Parathyroid adenoma (tissue), 2 donors: ENCODE measurements at regions not wholly inside any gene's neighbourhood (a gene's known extent, or its start where the extent isn't known, plus 50 kb on each side); places are given as distances from the start of the nearest gene placed in this dataset.
A peak's percentile ranks its signal among the peaks of the same experiment; 100 is the strongest.
"Not testable (repeated sequence)": the region's sequence is repeated elsewhere in the genome, so short reads cannot be mapped to it uniquely, and the experiment has no call there.

Experiments used
- H2AFZ ChIP-seq: fragments of 300-600 bp; sonication (generic); one replicate; pipeline ENCODE4 v1.7.0; 2017; ENCODE audit warnings: antibody characterized with exemption, mild to moderate bottlenecking
- H3K27ac ChIP-seq: fragments of 300-600 bp; sonication (generic); one replicate; pipeline ENCODE4 v1.7.0; 2017
- H3K27me3 ChIP-seq: fragments of 300-600 bp; sonication (generic); one replicate; pipeline ENCODE4 v1.7.0; 2017; ENCODE audit warnings: low read length; ENCODE audit not compliant: control insufficient read depth, insufficient read depth
- H3K36me3 ChIP-seq: fragments of 300-600 bp; sonication (generic); one replicate; pipeline ENCODE4 v1.7.0; 2017; ENCODE audit warnings: low read length; ENCODE audit not compliant: control insufficient read depth, insufficient read depth
- H3K4me1 ChIP-seq: fragments of 300-600 bp; sonication (generic); one replicate; pipeline ENCODE4 v1.7.0; 2017; ENCODE audit warnings: control low read depth
- H3K4me2 ChIP-seq: fragments of 300-600 bp; sonication (generic); one replicate; pipeline ENCODE4 v1.7.0; 2017; ENCODE audit warnings: low read length
- H3K4me3 ChIP-seq: fragments of 300-600 bp; sonication (generic); one replicate; pipeline ENCODE4 v1.7.0; 2017; ENCODE audit warnings: low read depth, low read length
- H3K79me2 ChIP-seq: fragments of 300-600 bp; sonication (generic); one replicate; pipeline ENCODE4 v1.7.0; 2017; ENCODE audit warnings: control low read depth
- H3K9ac ChIP-seq: fragments of 300-600 bp; sonication (generic); one replicate; pipeline ENCODE4 v1.7.0; 2017; ENCODE audit warnings: mild to moderate bottlenecking
- H3K9me3 ChIP-seq: fragments of 300-600 bp; sonication (generic); one replicate; pipeline ENCODE4 v1.7.0; 2017; ENCODE audit warnings: low read length; ENCODE audit not compliant: control insufficient read depth
- CTCF ChIP-seq: fragments of 300-600 bp; sonication (generic); IDR thresholded peaks from one replicate; pipeline ENCODE4 v1.7.0; 2017; ENCODE audit warnings: antibody characterized with exemption, mild to moderate bottlenecking
- donor health status: primary hyperparathyroidism.

GRCh38 chr3:194913316-194913715 is 227.6 kb downstream of the FAM43A start:
- H3K36me3 ChIP-seq: no peaks in the 10 kb centered on the region
- no peak overlapping the region for H3K4me2 ChIP-seq
- no peak for TF ChIP-seq CTCF
- no peak overlapping the region for H3K9ac ChIP-seq
- H3K27me3 ChIP-seq: no peaks in the 10 kb centered on the region
- H3K9me3 ChIP-seq: no peaks in the 10 kb centered on the region
- no peak overlapping the region for H3K4me3 ChIP-seq
- H3K4me1 ChIP-seq: no peaks in the 10 kb centered on the region
- no peak overlapping the region for H2AFZ ChIP-seq
- H3K79me2 ChIP-seq: no peaks in the 10 kb centered on the region
- H3K27ac ChIP-seq: no peak overlapping the region

GRCh38 chr3:194924889-194925288 is 239.2 kb downstream of the FAM43A start:
- not testable (repeated sequence) for H3K4me1 ChIP-seq, H3K4me3 ChIP-seq, H2AFZ ChIP-seq, H3K4me2 ChIP-seq, H3K27ac ChIP-seq, H3K36me3 ChIP-seq, H3K79me2 ChIP-seq, H3K9ac ChIP-seq, H3K9me3 ChIP-seq, H3K27me3 ChIP-seq

- Histone ChIP-seq H2AFZ (no peak overlapping the region), H3K79me2 (no peaks in the 10 kb centered on the region)
- TF ChIP-seq CTCF: no peak
These were observed 239.9 kb downstream of the FAM43A start for GRCh38 chr3:194925614-194926013.

GRCh38 chr3:194928227-194928626 is 242.5 kb downstream of the FAM43A start:
- no peak overlapping the region for H3K9ac ChIP-seq
- H3K4me2 ChIP-seq: no peak overlapping the region
- no peak for TF ChIP-seq CTCF
- H3K79me2 ChIP-seq: no peaks in the 10 kb centered on the region
- no peaks in the 10 kb centered on the region for H3K36me3 ChIP-seq
- H3K27ac ChIP-seq: no peak overlapping the region
- H3K9me3 ChIP-seq: no peaks in the 10 kb centered on the region
- peaks cover 16% of the 10 kb centered on the region for H3K4me1 ChIP-seq
- no peak overlapping the region for H3K4me3 ChIP-seq
- no peaks in the 10 kb centered on the region for H3K27me3 ChIP-seq
- peak overlapping the region; percentile 8 for H2AFZ ChIP-seq

More at GRCh38 chr3:194925614-194926013, 239.9 kb downstream of the FAM43A start:
- no peaks in the 10 kb centered on the region for H3K36me3 ChIP-seq
- H3K4me1 ChIP-seq: peaks cover under 1% of the 10 kb centered on the region
- H3K27me3 ChIP-seq: no peaks in the 10 kb centered on the region
- H3K9me3 ChIP-seq: no peaks in the 10 kb centered on the region
- no peak overlapping the region for H3K4me2 ChIP-seq
- H3K4me3 ChIP-seq: no peak overlapping the region
- H3K27ac ChIP-seq: no peak overlapping the region
- H3K9ac ChIP-seq: no peak overlapping the region

GRCh38 chr3:194928831-194929577 is 243.3 kb downstream of the FAM43A start:
- no peaks in the 10 kb centered on the region for H3K79me2 ChIP-seq
- H3K36me3 ChIP-seq: no peaks in the 10 kb centered on the region
- no peak overlapping the region for H2AFZ ChIP-seq
- no peak for TF ChIP-seq CTCF
- H3K4me2 ChIP-seq: no peak overlapping the region
- H3K27ac ChIP-seq: no peak overlapping the region
- no peaks in the 10 kb centered on the region for H3K9me3 ChIP-seq
- H3K4me1 ChIP-seq: peaks cover 19% of the 10 kb centered on the region
- no peaks in the 10 kb centered on the region for H3K27me3 ChIP-seq
- H3K4me3 ChIP-seq: no peak overlapping the region
- no peak overlapping the region for H3K9ac ChIP-seq
